RPMI8226 (cell line): ENCODE measurements at regions not wholly inside any gene's neighbourhood (a gene's known extent, or its start where the extent isn't known, plus 50 kb on each side); places are given as distances from the start of the nearest gene placed in this dataset.
"Not testable (repeated sequence)": the region's sequence is repeated elsewhere in the genome, so short reads cannot be mapped to it uniquely, and the experiment has no call there.

Experiments
- DNase-seq: peaks from one replicate; pipeline ENCODE4 v3.0.0-alpha.2; 2015

DNA sequence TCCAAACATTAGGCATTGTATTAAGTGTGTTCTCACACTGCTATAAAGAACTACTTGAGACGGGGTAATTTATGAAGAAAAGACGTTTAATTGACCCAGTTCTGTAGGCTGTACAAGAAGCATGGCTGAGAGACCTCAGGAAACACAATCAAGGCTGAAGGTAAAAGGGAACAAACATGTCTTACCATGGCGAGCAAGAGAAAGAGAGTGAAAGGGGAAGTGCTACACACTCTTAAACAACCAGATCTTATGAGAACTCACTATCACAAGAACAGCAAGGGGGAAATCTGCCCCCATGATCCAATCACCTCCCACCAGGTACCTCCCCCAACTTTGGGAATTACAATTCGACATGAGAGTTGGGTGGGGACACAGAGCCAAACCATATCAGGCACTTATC is 86.6 kb upstream of the TOP1 start:
- no peak for DNase-seq

- no peak for DNase-seq
These were observed 85.8 kb upstream of the TOP1 start for GRCh38 chr20:40942775-40943174.

- no peak for DNase-seq
These were observed 85.0 kb upstream of the TOP1 start for GRCh38 chr20:40943591-40943990.

DNA sequence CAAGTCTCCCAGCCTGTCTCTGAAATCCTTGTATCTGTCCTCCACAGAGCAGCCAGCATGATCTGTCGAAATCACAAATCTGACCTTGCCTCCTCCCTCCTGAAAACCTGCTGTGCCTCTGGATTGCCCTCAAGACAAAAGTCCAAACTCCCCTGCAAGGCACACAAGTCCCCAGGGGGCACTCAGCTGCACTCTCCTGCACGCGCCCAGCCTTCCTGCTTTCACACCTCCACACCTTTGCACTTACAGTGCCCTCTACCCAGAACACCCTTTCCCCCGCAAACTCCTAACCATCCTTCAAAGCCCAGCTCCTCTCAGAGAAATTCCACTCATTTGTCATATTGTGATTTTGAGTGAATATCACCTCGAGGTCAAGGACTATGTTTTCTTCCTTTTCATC is 83.4 kb upstream of the TOP1 start:
- no peak for DNase-seq

DNA sequence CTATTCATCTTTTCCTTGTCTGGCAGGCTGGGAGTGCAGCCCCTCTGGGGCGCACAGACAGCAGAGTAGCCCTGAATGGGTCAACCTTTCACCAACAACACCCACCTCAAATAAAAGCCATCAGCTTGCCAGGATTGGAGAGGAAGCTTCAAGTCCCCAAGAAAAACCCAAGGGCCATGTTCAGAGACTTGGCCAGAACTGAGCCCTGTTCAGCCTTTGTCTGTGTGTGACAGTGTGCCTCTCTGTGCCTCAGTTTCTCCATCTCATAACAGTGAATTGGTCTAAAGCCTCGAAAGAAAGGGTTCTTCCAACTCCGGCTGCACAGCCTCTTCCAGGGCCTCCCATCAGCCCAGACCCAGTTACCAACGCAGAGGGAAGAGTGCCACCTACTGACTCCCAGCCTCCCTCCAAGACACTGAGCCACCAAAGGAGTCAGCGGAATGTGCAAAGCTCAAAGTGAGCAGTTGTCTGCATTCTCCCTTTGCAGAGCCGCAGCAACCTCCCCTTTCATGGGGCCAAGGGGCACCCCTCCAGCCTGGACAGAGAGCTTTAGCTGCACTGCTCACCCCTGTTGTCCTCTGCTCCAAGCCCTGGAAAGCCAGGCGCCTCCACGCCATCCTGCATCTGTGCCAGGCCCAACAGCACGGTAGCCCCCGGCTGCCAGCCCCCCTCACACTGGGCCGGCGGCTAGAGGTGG is 82.7 kb upstream of the TOP1 start:
- DNase-seq = peak; percentile 52

- no peak for DNase-seq
These were observed 82.2 kb upstream of the TOP1 start for GRCh38 chr20:40946451-40946850.

GRCh38 chr20:40948465-40949267 is 80.0 kb upstream of the TOP1 start:
- no peak for DNase-seq

DNA sequence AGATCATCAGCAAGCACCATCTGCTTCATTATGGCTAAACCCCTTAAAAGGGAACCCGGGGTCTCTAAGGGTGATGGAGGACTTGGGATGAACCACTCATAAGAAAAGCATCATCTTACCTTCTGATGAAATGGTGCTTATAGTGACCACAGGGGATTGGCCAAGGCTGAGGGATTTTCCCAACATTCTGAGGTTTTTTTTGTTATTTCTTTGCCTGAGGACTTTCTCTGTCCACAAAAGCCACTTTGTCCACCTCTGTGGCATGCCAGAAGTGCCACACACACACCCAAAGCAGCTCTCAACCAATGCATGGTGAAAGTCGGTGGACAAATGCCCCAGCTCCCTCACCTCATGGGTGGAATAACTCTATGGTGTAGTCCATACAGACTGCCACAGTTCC is 79.3 kb upstream of the TOP1 start:
- DNase-seq = no peak

- no peak for DNase-seq
These were observed 76.5 kb upstream of the TOP1 start for GRCh38 chr20:40952136-40952535.

- DNase-seq = no peak
These were observed 75.2 kb upstream of the TOP1 start for GRCh38 chr20:40953416-40953815.

GRCh38 chr20:40953856-40954255 is 74.8 kb upstream of the TOP1 start:
- DNase-seq = no peak

DNA sequence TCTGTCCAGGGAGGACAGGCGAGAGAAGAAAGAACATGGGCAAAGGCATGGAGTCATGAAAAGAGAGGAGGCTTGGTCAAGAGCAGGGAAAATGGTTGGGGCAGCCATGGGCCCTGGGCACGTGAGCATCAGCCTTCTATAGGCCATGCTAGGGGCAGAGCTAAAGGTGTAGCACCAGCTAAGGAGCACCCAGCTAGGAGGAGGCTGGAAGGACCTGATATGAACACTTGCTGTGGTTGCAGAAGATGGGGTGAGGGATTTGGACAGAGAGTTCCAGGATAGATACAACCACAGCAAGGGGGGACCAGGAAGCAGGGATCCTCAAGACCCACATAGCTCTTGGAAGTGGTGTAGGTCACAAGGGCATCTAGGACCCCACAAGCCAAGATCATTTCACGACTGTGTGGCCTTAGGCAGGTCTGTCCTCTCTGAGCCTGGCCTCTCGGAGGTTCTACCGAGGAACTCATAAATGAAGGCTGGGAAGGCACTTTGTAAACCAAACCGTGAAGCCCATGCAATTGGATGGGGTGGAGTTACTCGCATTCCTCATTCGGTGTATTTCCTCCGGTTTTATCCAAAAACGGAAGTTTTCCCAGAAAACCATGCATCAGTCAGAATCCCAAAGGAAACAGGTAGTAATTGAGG is 74.0 kb upstream of the TOP1 start:
- DNase-seq = no peak

DNA sequence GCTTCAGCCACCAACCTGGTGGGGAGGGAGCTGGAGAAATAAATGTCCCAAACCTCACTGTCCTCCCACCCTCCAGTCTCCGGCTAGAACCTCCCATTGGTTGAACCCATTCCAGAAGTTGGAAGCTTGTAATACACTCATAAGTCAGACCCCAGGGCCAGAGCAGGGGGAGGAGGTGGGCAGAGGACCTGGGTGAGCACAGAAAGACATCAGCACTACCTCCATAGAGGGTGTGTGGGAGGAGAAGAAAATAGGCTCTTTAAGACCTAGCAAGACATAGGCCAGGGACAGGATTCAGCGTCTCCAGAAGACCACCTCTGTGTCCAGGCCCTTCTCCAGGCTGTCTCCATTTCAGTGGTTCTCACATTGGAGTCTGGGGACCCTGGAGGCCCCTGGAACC is 73.3 kb upstream of the TOP1 start:
- no peak for DNase-seq

GRCh38 chr20:40955826-40956225 is 72.8 kb upstream of the TOP1 start:
- DNase-seq = not testable (repeated sequence)

DNA sequence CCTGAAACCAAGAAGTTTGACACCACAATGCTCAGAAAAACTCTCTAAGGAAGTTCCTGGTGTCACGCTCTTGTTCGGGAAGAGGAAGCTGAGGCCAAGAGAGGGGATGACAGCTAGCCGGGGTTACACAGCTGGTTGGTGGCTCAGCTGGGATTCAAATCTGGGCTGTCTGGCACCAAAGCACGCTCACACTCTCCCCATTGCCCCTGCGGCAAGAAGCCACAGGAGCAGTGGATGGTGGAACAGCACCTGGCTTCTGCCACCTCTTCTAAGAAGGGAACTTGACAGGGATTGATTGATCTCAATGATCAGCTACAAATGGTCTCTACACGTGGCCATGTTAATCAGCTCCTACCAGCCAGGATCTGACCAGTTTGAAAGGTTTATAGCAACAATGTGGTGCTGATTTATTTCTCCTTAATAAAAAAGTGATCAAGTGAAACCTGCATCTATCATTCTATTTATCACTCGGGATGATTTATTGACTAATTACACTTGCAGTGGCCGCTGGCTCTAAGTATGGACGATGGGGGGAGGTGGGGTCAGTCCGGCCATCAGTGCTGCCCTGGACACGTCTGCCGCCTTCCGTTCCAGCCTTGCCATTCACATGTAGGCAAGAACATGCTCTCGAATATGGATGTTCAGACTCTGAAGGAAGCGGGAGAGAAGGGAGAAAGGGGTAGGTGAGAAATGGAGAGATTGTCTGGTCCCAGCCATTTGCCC is 71.9 kb upstream of the TOP1 start:
- DNase-seq = no peak

GRCh38 chr20:40957265-40957760 is 71.3 kb upstream of the TOP1 start:
- DNase-seq = no peak

DNA sequence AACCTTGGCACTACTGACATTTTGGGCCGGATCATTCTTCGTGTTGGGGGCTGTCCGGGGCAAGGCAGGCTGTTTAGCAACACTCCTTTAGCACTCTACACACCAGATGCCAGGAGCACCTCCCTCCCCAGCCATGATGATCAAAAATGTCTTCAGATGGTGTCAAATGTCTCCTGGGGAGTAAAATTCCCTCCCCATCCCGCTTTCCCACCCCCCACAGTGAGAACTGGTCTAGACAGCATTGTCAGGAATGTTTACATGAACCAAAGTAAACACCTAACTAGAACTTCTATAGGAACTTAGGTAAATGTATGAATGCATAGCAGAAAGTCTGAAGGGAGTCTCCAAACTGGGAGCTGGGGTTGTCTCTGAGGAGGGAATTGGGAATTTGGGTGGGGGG is 70.0 kb upstream of the TOP1 start:
- DNase-seq = no peak

DNA sequence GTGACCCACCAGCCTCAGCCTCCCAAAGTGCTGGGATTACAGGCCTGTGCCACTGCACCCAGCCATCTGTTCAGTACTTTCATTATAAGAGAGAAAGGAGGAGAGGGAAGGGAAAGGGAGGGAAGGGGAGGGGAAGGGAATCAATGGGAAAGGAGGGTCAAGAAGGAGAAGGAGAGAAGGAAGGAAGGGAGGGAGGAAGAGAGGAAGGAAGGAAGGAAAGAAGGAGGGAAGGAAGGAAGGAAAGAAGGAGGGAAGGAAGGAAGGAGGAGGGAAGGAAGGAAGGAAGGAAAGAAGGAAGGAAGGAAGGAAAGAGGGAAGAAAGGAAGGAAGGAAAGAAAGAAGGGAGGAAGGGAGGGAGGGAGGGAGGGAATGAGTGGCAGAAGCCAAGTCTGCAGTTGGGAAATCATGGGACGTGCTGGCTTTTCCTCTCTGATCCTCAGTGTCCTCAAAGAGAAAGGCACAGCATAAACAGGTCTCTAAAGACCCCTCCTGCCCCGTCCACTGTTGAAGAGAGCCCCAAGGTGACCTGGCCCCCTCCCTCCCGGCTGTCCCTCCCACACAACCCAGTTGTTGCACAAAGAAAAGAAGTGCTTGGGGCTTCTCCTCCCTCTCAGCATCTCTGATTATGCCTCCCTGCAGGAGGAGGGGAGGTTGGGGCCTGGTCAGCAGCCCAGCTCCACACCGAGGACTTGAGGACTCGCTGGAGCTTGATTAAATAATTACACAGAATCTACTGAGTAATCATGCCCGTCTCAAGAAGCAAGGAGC is 69.1 kb upstream of the TOP1 start:
- DNase-seq = no peak

DNA sequence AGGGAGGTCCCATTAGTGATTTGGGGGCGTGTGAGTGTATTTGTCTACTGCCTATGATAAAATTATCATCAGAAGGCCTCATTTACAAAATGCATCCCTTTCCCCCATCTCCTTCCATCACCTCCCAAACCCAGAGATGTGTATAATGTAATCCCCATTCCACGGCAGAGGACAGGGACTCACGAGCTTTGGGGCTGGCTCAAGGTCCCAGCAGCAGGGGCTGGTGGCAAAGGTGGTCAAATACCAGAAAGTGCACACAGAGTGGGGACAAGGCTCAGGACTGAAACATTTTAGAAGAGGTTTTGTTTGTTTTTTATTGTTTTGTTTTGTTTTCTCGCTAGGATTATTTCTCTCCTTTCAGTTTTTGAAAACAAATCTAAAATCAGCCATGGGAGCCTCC is 68.5 kb upstream of the TOP1 start:
- no peak for DNase-seq

DNA sequence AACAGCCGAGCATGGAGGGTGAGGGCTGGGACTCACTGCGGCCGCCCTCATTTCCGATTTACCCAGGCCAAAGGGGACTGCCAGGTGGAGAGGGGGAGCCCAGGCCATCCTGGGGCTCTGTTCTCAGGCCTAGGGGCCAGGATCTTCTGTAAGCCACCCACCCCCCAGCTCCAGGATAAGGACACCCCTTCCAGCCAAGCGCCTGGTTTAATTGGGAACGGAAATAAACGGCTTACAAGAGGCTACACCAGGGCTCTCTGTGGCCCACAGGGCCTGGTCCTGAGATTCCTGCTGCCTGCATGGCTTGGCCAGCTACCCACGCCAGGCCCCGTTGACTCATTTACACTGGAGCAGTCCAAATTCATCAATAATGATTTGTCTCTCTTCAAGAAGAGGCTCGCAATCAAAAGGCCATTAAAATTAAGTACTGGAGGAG is 68.1 kb upstream of the TOP1 start:
- no peak for DNase-seq

- DNase-seq = no peak
These were observed 67.4 kb upstream of the TOP1 start for GRCh38 chr20:40961176-40961575.
